ENCODE measurements at regions not wholly inside any gene's neighbourhood (a gene's known extent, or its start where the extent isn't known, plus 50 kb on each side); places are given as distances from the start of the nearest gene placed in this dataset.

- DNase-seq (ENCODE audit: low spot score in 2 of 2, unreplicated experiment in 2 of 2) = no peak
- no peak for TF ChIP-seq CTCF (IDR thresholded peaks at IDR 0.05; ENCODE audit: unreplicated experiment)
These were observed 390.0 kb downstream of the CDH11 start for GRCh38 chr16:64731891-64732290.

DNA sequence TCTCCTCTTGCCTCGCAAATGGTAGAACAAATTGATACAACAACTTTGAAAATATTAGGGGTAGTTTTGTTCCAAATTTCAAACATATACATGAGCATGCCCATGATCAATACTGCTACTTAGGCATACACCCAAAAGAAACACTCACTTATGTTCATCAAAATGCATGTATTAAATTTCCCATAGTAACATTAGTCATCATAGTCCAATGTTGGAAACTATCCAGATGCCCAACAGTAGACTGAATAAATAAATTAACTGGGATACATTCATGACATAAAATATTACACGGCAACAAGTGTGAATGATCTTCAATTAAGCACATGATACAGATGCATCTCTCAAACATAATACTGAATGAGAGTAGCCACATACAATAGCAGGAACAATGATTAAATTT lies 391.6 kb downstream of the CDH11 start:
- Mint-ChIP-seq H3K36me3 (no peaks in the 10 kb centered on the region), H3K27me3 (ENCODE audit: low read depth) (no peaks in the 10 kb centered on the region), H3K4me1 (no peaks in the 10 kb centered on the region), H3K9me3 (no peaks in the 10 kb centered on the region), H3K4me3 (no peak overlapping the region), H3K27ac (no peak overlapping the region)
- no peak for DNase-seq (ENCODE audit: low spot score in 2 of 2, unreplicated experiment in 2 of 2)
- TF ChIP-seq CTCF (IDR thresholded peaks at IDR 0.05; ENCODE audit: unreplicated experiment) = no peak

More at GRCh38 chr16:64731891-64732290, 390.0 kb downstream of the CDH11 start:
- no peak overlapping the region for H3K27ac Mint-ChIP-seq
- no peaks in the 10 kb centered on the region for H3K27me3 Mint-ChIP-seq (ENCODE audit: low read depth)
- H3K4me1 Mint-ChIP-seq = no peaks in the 10 kb centered on the region
- H3K4me3 Mint-ChIP-seq = no peak overlapping the region
- H3K36me3 Mint-ChIP-seq = no peaks in the 10 kb centered on the region
- no peaks in the 10 kb centered on the region for H3K9me3 Mint-ChIP-seq

DNA sequence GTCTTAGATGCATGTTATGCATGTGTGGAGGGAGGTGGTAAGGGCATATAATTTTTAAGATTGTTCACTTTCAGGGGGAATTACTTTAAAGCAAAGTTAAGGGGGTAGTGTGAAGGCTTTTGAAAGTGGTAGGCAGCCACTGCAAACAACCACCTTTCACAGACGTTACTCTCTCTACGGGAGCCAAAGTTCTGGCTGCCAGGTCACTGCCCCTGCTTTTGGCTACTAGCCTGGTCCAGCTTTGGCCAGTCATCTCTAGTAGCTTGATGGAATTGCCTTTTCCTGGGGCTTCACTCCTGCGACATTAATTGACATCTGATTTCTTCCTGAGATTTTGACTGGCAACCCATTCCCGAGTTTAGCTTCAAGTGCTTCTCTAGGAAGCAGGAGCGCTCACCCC lies 397.5 kb downstream of the CDH11 start:
- Mint-ChIP-seq H3K4me1 (no peaks in the 10 kb centered on the region), H3K4me3 (no peak overlapping the region), H3K27me3 (ENCODE audit: low read depth) (no peaks in the 10 kb centered on the region), H3K36me3 (no peaks in the 10 kb centered on the region), H3K27ac (no peak overlapping the region), H3K9me3 (no peaks in the 10 kb centered on the region)
- no peak for TF ChIP-seq CTCF (IDR thresholded peaks at IDR 0.05; ENCODE audit: unreplicated experiment)
- DNase-seq (ENCODE audit: low spot score in 2 of 2, unreplicated experiment in 2 of 2) = no peak

DNA sequence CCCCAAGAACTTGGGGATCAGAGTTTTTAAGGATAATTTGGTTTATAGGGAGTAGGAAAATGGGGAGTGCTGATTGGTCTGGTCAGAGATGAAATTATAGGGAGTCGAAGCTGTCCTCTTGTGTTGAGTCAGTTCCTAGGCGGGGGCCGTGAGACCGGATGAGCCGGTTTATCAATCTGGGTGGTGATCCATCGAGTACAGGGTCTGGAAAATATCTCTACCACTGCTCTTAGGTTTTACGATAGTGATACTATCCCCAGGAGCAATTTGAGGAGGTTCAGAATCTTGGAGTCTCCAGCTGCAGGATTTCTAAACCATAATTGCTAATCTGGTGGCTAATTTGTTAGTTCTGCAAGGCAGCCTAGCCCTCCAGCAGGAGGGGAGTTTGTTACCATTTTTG lies 403.4 kb downstream of the CDH11 start:
- Mint-ChIP-seq H3K36me3 (no peaks in the 10 kb centered on the region), H3K4me3 (no peak overlapping the region), H3K27ac (peak overlapping the region; percentile 43), H3K4me1 (no peaks in the 10 kb centered on the region), H3K27me3 (ENCODE audit: low read depth) (no peaks in the 10 kb centered on the region), H3K9me3 (peaks cover 4% of the 10 kb centered on the region)
- TF ChIP-seq CTCF (IDR thresholded peaks at IDR 0.05; ENCODE audit: unreplicated experiment) = no peak
- DNase-seq (ENCODE audit: low spot score in 2 of 2, unreplicated experiment in 2 of 2) = no peak

DNA sequence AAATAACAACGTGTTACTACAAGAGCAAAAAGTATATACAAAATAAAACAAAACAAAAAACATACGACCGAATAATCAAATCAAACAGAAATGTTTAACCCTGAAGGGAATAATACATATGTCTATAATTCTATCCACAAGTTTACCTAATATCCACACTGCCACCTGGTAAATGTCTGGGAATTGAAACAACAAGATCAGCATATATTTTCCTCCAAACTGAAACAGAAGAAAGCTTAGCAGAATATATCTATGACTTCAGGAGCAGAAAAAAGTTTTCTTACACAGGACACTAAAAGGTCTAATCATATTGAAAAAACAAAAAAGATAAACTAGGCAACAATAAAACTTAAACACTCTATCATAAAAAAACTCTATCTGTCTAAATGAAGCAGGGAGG lies 404.0 kb downstream of the CDH11 start:
- TF ChIP-seq CTCF (IDR thresholded peaks at IDR 0.05; ENCODE audit: unreplicated experiment) = no peak
- Mint-ChIP-seq H3K36me3 (no peaks in the 10 kb centered on the region), H3K27me3 (ENCODE audit: low read depth) (no peaks in the 10 kb centered on the region), H3K4me1 (no peaks in the 10 kb centered on the region), H3K4me3 (no peak overlapping the region), H3K9me3 (peaks cover 4% of the 10 kb centered on the region), H3K27ac (no peak overlapping the region)
- no peak for DNase-seq (ENCODE audit: low spot score in 2 of 2, unreplicated experiment in 2 of 2)

DNA sequence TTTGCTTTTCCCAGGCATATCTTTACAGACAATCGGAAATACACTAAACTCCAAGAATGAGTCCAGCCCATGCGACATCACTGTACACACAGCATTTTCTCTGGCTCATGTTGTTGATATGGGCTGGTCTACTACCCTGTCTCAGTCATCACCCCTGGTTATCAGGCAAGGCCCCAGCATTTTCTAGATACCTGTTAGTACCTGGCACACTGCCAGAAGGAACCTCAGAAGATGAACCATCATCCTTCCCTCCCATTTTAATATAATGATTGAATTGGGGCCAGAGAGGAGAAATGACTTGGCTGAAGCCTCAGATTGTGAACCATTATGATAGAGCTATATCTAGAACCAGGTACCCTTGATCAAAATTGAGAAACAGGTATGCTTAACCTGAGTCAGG lies 406.2 kb downstream of the CDH11 start:
- H3K36me3 Mint-ChIP-seq = no peaks in the 10 kb centered on the region
- peaks cover 5% of the 10 kb centered on the region for H3K4me1 Mint-ChIP-seq
- no peaks in the 10 kb centered on the region for H3K27me3 Mint-ChIP-seq (ENCODE audit: low read depth)
- no peak for TF ChIP-seq CTCF (IDR thresholded peaks at IDR 0.05; ENCODE audit: unreplicated experiment)
- no peak for DNase-seq (ENCODE audit: low spot score in 2 of 2, unreplicated experiment in 2 of 2)
- H3K27ac Mint-ChIP-seq = no peak overlapping the region
- H3K9me3 Mint-ChIP-seq = peaks cover 4% of the 10 kb centered on the region
- no peak overlapping the region for H3K4me3 Mint-ChIP-seq

Data from mesothelial cell of epicardium (in vitro differentiated cells).